HFFc6 (cell line): ENCODE measurements at regions not wholly inside any gene's neighbourhood (a gene's known extent, or its start where the extent isn't known, plus 50 kb on each side); places are given as distances from the start of the nearest gene placed in this dataset.

Source experiments
- DNase-seq: peaks from one replicate; pipeline ENCODE4 v3.0.0-alpha.2; 2018
- H3K27ac Mint-ChIP-seq: 2 replicates; pipeline ENCODE4 v1.8.0; 2020; ENCODE audit warnings: mild to moderate bottlenecking, mixed read lengths
- H3K27me3 Mint-ChIP-seq: 2 replicates; pipeline ENCODE4 v1.8.0; 2021; ENCODE audit warnings: mild to moderate bottlenecking, moderate library complexity, mixed read lengths; ENCODE audit not compliant: insufficient read depth
- H3K36me3 Mint-ChIP-seq: 2 replicates; pipeline ENCODE4 v1.8.0; 2021; ENCODE audit warnings: low read depth, mixed read lengths
- H3K4me1 Mint-ChIP-seq: 2 replicates; pipeline ENCODE4 v1.8.0; 2020; ENCODE audit warnings: low read depth, mixed read lengths
- H3K4me3 Mint-ChIP-seq: 2 replicates; pipeline ENCODE4 v1.8.0; 2020; ENCODE audit warnings: mild to moderate bottlenecking, moderate library complexity, mixed read lengths
- H3K9me3 Mint-ChIP-seq: 2 replicates; pipeline ENCODE4 v1.8.0; 2020; ENCODE audit warnings: mild to moderate bottlenecking, mixed read lengths
- CTCF ChIP-seq: fragments of 200-600 bp; sonication (generic); IDR thresholded peaks from 2 replicates; pipeline ENCODE4 v1.5.0; 2021; ENCODE audit warnings: antibody characterized with exemption, mild to moderate bottlenecking

GRCh38 chr11:32307913-32308312, 127.4 kb downstream of the WT1 start:
- DNase-seq, result no peak
- Mint-ChIP-seq H3K27me3 (peaks cover 8% of the 10 kb centered on the region), H3K4me3 (no peak overlapping the region), H3K36me3 (no peaks in the 10 kb centered on the region), H3K4me1 (peaks cover 21% of the 10 kb centered on the region), H3K9me3 (no peaks in the 10 kb centered on the region), H3K27ac (no peak overlapping the region)
- no peak for TF ChIP-seq CTCF

- H3K4me1 Mint-ChIP-seq, result peaks cover 23% of the 10 kb centered on the region
- no peaks in the 10 kb centered on the region for H3K36me3 Mint-ChIP-seq
- no peak overlapping the region for H3K27ac Mint-ChIP-seq
- H3K9me3 Mint-ChIP-seq, result no peaks in the 10 kb centered on the region
- no peak overlapping the region for H3K4me3 Mint-ChIP-seq
- no peak for TF ChIP-seq CTCF
- H3K27me3 Mint-ChIP-seq, result peaks cover 8% of the 10 kb centered on the region
- no peak for DNase-seq
These were observed 125.7 kb downstream of the WT1 start for GRCh38 chr11:32309530-32310213.

- TF ChIP-seq CTCF, result no peak
- DNase-seq, result no peak
- H3K4me3 Mint-ChIP-seq, result no peak overlapping the region
- H3K36me3 Mint-ChIP-seq, result no peaks in the 10 kb centered on the region
- H3K9me3 Mint-ChIP-seq, result no peaks in the 10 kb centered on the region
- H3K27ac Mint-ChIP-seq, result no peak overlapping the region
- peaks cover 23% of the 10 kb centered on the region for H3K4me1 Mint-ChIP-seq
- H3K27me3 Mint-ChIP-seq, result peaks cover 8% of the 10 kb centered on the region
These were observed 125.1 kb downstream of the WT1 start for GRCh38 chr11:32310214-32310601.

DNA sequence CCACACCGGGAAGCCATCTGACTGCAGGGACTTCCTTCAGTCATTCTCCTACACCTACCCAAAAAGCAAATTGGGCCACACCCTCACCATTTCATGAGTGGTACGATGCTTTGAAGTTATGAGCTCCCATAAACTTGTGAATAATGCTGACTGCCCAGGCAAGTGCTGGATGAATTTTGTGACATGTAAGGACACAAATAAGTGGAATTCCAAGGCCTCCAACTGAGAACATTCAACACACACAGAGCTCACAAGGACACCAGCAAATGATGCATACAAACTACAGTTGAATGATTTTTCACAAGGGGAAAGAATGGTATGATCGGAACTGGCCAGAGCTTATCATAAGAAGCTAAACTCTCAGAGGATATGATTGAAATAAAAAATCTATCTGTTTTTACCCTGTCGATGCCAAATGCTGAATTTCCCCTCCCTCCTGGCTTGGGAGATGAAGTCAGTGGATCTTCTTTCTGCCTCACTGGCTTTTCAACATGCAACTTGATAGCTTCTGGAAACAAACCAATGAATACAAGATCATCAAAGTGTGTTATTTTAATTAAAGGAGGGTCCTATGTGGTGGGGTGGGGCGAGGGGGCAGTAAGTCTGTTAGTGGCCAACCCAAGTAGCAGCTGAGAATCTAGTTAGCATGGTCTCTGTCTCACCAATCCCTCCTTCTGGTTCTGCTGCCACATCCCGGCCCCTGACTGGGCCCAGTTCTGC, 123.8 kb downstream of the WT1 start:
- H3K4me1 Mint-ChIP-seq, result peaks cover 23% of the 10 kb centered on the region
- no peak overlapping the region for H3K4me3 Mint-ChIP-seq
- no peaks in the 10 kb centered on the region for H3K36me3 Mint-ChIP-seq
- H3K9me3 Mint-ChIP-seq, result no peaks in the 10 kb centered on the region
- peaks cover 8% of the 10 kb centered on the region for H3K27me3 Mint-ChIP-seq
- no peak for TF ChIP-seq CTCF
- no peak overlapping the region for H3K27ac Mint-ChIP-seq
- DNase-seq, result no peak

DNA sequence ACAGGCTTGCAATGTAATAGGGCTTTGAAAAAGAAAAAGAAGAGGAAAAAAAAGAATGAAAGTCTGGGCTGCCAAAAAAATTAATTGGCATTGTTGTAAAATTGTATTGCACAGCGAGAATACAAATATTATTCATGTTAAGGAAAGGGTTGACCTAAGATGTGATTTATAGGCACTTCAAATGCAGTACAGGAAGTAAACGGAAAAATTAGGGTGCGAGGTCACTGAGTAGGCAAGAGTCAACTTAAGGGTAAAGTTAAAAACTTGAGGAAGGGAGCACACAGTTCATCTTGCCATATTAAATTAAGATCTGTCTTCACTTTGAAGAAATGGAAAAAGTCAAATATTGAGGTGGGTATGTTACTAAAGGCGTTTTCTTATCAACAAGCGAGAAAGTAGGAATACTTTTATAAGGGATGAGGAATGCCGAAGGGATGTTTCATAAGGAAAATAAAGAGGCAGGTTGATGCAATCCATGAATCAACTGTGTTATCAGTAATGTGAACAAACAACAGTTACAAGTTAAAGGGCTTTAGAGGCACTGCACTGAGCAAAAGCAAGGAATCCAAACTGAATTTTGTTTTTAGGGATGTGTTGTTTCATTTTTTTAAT, 123.0 kb downstream of the WT1 start:
- H3K27me3 Mint-ChIP-seq, result peaks cover 3% of the 10 kb centered on the region
- peaks cover 23% of the 10 kb centered on the region for H3K4me1 Mint-ChIP-seq
- H3K9me3 Mint-ChIP-seq, result no peaks in the 10 kb centered on the region
- TF ChIP-seq CTCF, result no peak
- no peak for DNase-seq
- H3K36me3 Mint-ChIP-seq, result no peaks in the 10 kb centered on the region
- H3K27ac Mint-ChIP-seq, result no peak overlapping the region
- no peak overlapping the region for H3K4me3 Mint-ChIP-seq
